ENCODE measurements at regions not wholly inside any gene's neighbourhood (a gene's known extent, or its start where the extent isn't known, plus 50 kb on each side); places are given as distances from the start of the nearest gene placed in this dataset.
"Not testable (repeated sequence)": the region's sequence is repeated elsewhere in the genome, so short reads cannot be mapped to it uniquely, and the experiment has no call there.

DNA sequence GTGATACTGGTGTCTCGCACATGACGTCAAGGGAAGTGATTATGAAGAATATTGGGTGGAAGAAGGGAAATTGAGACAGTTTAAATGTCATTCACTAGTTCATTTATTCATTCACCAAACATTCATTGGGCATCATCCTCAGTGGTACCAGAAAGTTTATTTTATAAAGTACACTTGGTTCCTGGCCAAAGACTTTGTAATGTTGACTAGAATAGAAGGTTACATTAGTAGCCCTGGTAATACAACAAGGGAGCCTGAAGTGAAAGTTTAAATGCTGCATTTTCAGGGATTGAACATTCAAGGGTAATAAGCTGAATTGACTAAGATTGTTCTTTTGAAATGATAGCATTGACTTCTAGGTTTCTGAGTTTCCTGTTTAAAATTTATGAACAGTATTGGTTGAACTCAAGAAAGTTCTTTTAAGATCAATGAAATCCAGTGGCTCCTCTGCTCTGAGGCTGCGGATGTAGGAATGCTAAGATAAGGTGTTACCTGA is 236.8 kb upstream of the BTG1 start:
- WGBS = 93% methylated on average over 1 of the region's 3 CpGs
- no peaks in the 10 kb centered on the region for H3K36me3 ChIP-seq (ENCODE audit: insufficient read depth, low read length)
- H3K27ac ChIP-seq (ENCODE audit: low read depth, low read length) = no peak overlapping the region
- H3K9me3 ChIP-seq (ENCODE audit: insufficient read depth, low read depth, low read length) = no peaks in the 10 kb centered on the region
- no peak overlapping the region for H3K9ac ChIP-seq (ENCODE audit: low read depth, low read length)
- no peak overlapping the region for H3K4me3 ChIP-seq (ENCODE audit: low read length)
- H3K27me3 ChIP-seq (ENCODE audit: insufficient read depth, low read length) = no peaks in the 10 kb centered on the region
- no peaks in the 10 kb centered on the region for H3K4me1 ChIP-seq (ENCODE audit: insufficient read depth, low read length)

DNA sequence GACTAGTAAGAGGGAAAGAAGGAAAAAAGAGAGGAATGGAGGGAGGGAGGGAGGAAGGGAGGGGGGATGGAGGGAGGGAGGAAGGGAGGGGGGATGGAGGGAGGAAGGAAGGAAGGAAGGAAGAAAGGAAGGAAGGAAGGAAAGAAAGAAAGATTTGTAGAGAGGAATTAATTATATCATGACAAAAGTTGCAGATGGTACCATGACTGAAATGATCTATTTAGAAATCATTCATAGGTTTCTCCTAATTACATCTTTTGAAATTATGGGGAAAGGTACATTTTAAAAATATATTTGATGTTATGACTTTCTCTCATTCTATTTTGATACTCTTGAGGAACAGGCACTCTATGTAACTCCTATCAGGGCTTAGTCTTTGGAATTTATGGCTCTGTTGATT is 236.2 kb upstream of the BTG1 start:
- H3K4me3 ChIP-seq (ENCODE audit: low read length) = no peak overlapping the region
- no peaks in the 10 kb centered on the region for H3K9me3 ChIP-seq (ENCODE audit: insufficient read depth, low read depth, low read length)
- H3K36me3 ChIP-seq (ENCODE audit: insufficient read depth, low read length) = no peaks in the 10 kb centered on the region
- no peak overlapping the region for H3K9ac ChIP-seq (ENCODE audit: low read depth, low read length)
- no peak overlapping the region for H3K27ac ChIP-seq (ENCODE audit: low read depth, low read length)
- no peaks in the 10 kb centered on the region for H3K4me1 ChIP-seq (ENCODE audit: insufficient read depth, low read length)
- H3K27me3 ChIP-seq (ENCODE audit: insufficient read depth, low read length) = no peaks in the 10 kb centered on the region

DNA sequence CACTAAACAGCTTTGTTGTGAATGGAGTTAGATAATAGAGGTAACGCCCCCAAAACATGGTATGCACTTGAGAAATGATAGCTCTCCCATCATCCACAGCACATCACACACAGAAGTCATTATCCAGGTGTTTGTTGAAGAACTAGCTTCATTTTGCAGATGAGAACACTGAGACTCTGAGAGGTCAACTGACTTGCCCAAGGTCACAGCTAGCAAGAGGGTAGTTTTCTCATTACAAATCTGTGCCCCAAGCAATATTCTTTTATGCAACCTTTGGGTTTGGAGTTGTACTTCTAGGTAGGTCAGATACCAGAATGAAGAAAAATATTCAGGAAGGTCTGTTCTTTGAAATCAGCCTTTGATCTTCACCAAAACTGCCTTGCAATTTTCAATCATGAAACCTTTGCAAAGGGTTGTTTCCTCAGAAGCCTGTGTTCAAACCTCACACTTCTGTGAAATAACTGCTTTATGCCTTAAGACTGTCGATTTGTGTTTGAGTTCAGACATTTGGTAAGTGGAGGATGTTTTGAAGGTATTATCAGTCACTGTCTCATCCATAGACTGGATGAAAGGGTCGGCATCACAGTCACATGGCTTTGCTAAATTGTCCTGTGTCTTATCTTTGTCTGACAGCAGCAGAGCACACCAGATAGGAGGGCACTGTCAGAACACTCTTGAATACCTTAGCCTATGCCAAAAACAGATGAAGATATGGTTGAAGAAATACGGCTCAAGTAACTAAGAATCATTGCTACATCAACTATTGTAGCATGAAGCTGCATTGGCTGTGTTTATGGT is 233.2 kb upstream of the BTG1 start:
- 96% methylated on average over 3 of the region's 4 CpGs for WGBS
- H3K27me3 ChIP-seq (ENCODE audit: insufficient read depth, low read length) = no peaks in the 10 kb centered on the region
- H3K9ac ChIP-seq (ENCODE audit: low read depth, low read length) = no peak overlapping the region

DNA sequence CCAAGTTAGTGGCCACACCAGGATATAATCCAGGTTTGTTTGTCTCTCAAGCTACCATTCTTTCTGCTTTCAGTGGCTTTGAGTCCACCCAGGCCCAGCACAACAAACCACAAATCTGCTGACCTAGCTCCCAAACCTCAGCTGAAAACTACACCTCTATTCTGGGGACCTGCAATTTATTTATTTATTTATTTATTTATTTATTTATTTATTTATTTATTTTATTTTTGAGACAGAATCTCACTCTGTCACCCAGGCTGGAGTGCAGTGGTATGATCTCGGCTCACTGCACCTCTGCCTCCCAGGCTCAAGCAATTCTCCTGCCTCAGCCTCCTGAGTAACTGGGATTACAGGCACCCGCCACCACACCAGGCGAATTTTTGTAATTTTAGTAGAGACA is 229.9 kb upstream of the BTG1 start:
- 95% methylated on average over 3 of the region's 3 CpGs for WGBS
- H3K4me1 ChIP-seq (ENCODE audit: insufficient read depth, low read length); H3K4me3 ChIP-seq (ENCODE audit: low read length); H3K27me3 ChIP-seq (ENCODE audit: insufficient read depth, low read length); H3K36me3 ChIP-seq (ENCODE audit: insufficient read depth, low read length); H3K9ac ChIP-seq (ENCODE audit: low read depth, low read length); H3K27ac ChIP-seq (ENCODE audit: low read depth, low read length); H3K9me3 ChIP-seq (ENCODE audit: insufficient read depth, low read depth, low read length): not testable (repeated sequence)

More for the DNA sequence above, 233.2 kb upstream of the BTG1 start:
- Histone ChIP-seq H3K36me3 (ENCODE audit: insufficient read depth, low read length) (no peaks in the 10 kb centered on the region), H3K4me1 (ENCODE audit: insufficient read depth, low read length) (no peaks in the 10 kb centered on the region), H3K4me3 (ENCODE audit: low read length) (no peak overlapping the region), H3K9me3 (ENCODE audit: insufficient read depth, low read depth, low read length) (0 out of 2 replicates have a peak, but pooled peaks cover 2% of the 10 kb centered on the region), H3K27ac (ENCODE audit: low read depth, low read length) (no peak overlapping the region)

DNA sequence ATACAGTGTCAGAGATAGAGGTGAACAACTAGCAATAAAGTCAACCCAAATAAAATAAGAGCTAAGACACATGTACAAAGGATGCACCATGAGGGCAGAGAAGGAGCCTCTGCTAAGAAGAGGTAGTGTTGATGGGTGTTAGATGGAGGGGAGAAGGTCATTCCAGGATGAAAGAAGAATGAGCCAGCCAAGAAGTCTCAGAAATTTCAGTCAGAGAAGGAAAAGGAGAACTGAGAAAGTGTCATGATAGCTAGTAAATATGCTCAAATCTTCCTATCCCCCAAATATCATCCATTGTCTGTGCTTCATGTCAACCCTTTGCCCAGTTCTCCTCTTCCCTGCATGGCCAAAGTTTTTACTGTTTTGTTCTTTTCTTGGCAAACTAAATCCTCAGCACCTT is 225.2 kb upstream of the BTG1 start:
- no peaks in the 10 kb centered on the region for H3K27me3 ChIP-seq (ENCODE audit: insufficient read depth, low read length)
- no peak overlapping the region for H3K4me3 ChIP-seq (ENCODE audit: low read length)
- H3K9ac ChIP-seq (ENCODE audit: low read depth, low read length) = no peak overlapping the region
- no peaks in the 10 kb centered on the region for H3K4me1 ChIP-seq (ENCODE audit: insufficient read depth, low read length)
- no peak overlapping the region for H3K27ac ChIP-seq (ENCODE audit: low read depth, low read length)
- no peaks in the 10 kb centered on the region for H3K36me3 ChIP-seq (ENCODE audit: insufficient read depth, low read length)
- 0 out of 2 replicates have a peak, but pooled peaks cover 3% of the 10 kb centered on the region for H3K9me3 ChIP-seq (ENCODE audit: insufficient read depth, low read depth, low read length)

DNA sequence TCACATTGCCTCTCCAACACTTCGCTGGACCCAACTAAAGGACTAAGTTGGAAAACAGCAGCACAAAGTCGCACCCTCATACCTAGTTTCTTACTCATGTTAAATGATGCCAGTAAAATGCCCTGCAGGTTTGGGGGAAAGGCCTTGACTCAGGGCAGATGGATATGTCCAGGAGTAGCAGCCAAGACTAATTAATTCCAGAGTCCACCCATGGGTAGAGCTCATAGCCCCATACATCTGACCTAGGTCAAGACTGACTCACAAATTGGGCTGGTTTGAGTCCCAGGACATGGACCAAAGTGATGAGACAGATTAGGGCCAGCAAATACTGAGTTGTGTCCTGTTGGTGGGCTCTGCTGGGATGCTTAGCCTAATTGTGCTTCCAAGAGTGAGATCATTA is 224.0 kb upstream of the BTG1 start:
- Histone ChIP-seq H3K27me3 (ENCODE audit: insufficient read depth, low read length) (no peaks in the 10 kb centered on the region), H3K4me1 (ENCODE audit: insufficient read depth, low read length) (peaks cover 7% of the 10 kb centered on the region; the same call in 1 of the 2 replicates), H3K9me3 (ENCODE audit: insufficient read depth, low read depth, low read length) (0 out of 2 replicates have a peak, but pooled peaks cover 3% of the 10 kb centered on the region), H3K27ac (ENCODE audit: low read depth, low read length) (no peak overlapping the region), H3K4me3 (ENCODE audit: low read length) (no peak overlapping the region), H3K36me3 (ENCODE audit: insufficient read depth, low read length) (no peaks in the 10 kb centered on the region), H3K9ac (ENCODE audit: low read depth, low read length) (no peak overlapping the region)
- 100% methylated on average over 2 of the region's 2 CpGs for WGBS

DNA sequence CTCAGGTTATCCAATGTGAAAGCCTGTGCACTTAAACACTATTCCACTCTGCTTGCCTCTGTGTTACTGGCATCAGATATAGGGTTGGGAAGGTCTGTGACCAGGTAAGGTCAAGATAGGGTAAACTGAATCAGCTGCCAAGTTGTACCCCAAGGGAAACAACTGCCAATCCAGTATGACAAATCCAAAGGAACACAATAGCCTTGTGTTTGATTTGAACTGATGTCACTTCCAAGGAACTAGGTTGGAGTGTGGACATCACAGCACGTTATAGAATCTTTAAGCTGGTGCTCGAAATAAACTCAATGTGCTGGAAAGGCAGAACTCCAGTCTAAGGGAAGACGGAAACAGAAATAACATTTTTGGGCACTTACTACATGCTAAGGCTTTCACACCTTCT is 223.4 kb upstream of the BTG1 start:
- WGBS = 90% methylated on average over 3 of the region's 3 CpGs

DNA sequence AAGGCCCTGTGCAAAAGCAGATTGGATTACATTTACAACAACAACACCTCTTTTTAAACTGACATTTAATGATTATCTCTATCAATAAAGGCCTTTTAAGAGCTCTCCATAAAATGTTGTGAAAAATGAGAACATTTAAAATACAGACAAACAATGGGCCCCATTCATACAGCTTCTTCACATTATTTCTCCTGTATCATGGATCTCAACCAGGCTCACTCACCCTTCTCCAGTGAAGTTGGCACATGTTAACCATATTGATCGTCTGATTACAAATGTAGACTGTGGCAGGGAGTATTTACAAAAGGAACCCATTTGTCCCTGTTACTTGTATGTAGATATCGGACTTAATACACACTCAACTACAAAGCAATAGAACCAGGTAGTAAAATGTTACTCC is 220.2 kb upstream of the BTG1 start:
- Histone ChIP-seq H3K36me3 (ENCODE audit: insufficient read depth, low read length) (no peaks in the 10 kb centered on the region), H3K4me1 (ENCODE audit: insufficient read depth, low read length) (peaks cover 16% of the 10 kb centered on the region), H3K27me3 (ENCODE audit: insufficient read depth, low read length) (no peaks in the 10 kb centered on the region), H3K9me3 (ENCODE audit: insufficient read depth, low read depth, low read length) (no peaks in the 10 kb centered on the region), H3K9ac (ENCODE audit: low read depth, low read length) (no peak overlapping the region), H3K27ac (ENCODE audit: low read depth, low read length) (no peak overlapping the region), H3K4me3 (ENCODE audit: low read length) (no peak overlapping the region)
- 100% methylated on average over 1 of the region's 2 CpGs for WGBS

More for the DNA sequence above, 223.4 kb upstream of the BTG1 start:
- Histone ChIP-seq H3K27ac (ENCODE audit: low read depth, low read length) (no peak overlapping the region), H3K36me3 (ENCODE audit: insufficient read depth, low read length) (no peaks in the 10 kb centered on the region), H3K9me3 (ENCODE audit: insufficient read depth, low read depth, low read length) (0 out of 2 replicates have a peak, but pooled peaks cover 2% of the 10 kb centered on the region), H3K9ac (ENCODE audit: low read depth, low read length) (no peak overlapping the region), H3K4me3 (ENCODE audit: low read length) (no peak overlapping the region), H3K4me1 (ENCODE audit: insufficient read depth, low read length) (peaks cover 9% of the 10 kb centered on the region; the same call in 1 of the 2 replicates), H3K27me3 (ENCODE audit: insufficient read depth, low read length) (no peaks in the 10 kb centered on the region)

DNA sequence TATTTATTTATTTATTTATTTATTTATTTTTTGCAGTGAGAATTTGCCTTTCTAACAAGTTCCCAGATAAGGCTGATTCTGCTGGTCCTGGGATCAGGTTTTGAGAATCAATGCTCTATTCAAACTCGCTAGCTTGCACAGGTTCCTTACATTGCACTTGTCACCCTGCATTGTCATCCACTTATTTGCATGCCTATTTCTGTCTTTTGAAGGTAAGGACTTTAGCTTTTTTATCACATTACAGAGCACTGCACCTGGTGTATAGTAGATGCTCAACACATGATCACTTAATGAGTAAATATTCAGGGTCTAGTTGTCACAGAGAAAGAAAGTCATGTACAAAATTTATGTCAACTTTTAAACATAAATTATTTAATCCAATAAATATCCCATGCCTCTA is 219.7 kb upstream of the BTG1 start:
- no peaks in the 10 kb centered on the region for H3K36me3 ChIP-seq (ENCODE audit: insufficient read depth, low read length)
- 90% methylated on average over 1 of the region's 1 CpG for WGBS
- H3K4me3 ChIP-seq (ENCODE audit: low read length) = no peak overlapping the region
- H3K9ac ChIP-seq (ENCODE audit: low read depth, low read length) = no peak overlapping the region
- no peak overlapping the region for H3K27ac ChIP-seq (ENCODE audit: low read depth, low read length)
- H3K27me3 ChIP-seq (ENCODE audit: insufficient read depth, low read length) = no peaks in the 10 kb centered on the region
- no peaks in the 10 kb centered on the region for H3K9me3 ChIP-seq (ENCODE audit: insufficient read depth, low read depth, low read length)
- peaks cover 16% of the 10 kb centered on the region for H3K4me1 ChIP-seq (ENCODE audit: insufficient read depth, low read length)

DNA sequence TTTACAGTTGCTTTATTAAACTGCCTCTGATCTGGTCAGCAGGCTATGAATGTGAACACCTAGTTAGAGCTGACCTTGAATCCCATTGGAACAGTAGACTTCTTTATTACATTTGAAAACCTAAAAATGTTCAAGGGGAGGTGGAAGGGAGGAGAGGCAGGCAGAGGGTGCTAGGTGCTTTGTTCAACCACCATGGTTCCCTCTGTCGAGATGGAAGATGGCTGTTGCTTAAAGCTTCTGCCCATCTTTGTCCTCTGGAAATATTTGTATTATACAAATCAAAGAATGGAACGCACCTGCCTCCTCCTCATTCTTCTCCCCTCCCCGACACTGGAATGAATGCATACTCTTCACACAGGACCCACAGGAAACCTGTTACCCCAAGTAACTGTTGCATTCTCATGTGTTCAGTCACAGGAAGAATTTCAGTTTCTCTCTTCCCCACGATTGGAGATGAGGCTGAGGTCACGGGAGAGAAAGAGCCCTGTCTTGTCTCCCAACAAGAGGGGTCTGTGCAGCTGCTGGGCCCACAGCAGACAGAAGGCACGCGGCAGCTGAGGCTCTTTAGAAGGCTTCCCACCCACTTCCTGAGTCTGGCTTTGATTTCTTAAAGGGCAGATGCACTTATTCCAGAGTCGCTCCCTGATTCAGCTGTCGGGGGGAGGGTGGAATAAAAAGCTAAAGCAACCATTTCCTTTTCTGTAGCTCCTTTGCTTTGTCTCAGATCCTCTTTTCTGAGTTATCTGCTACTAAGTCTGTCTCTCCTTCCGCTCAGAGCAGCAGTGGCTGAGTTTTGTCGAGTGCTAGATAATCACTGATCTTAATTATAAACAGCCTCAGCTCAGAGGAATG is 217.9 kb upstream of the BTG1 start:
- Histone ChIP-seq H3K9me3 (ENCODE audit: insufficient read depth, low read depth, low read length) (no peaks in the 10 kb centered on the region), H3K4me1 (ENCODE audit: insufficient read depth, low read length) (peaks cover 16% of the 10 kb centered on the region), H3K27me3 (ENCODE audit: insufficient read depth, low read length) (no peaks in the 10 kb centered on the region), H3K4me3 (ENCODE audit: low read length) (no peak overlapping the region), H3K27ac (ENCODE audit: low read depth, low read length) (no peak overlapping the region), H3K9ac (ENCODE audit: low read depth, low read length) (no peak overlapping the region), H3K36me3 (ENCODE audit: insufficient read depth, low read length) (no peaks in the 10 kb centered on the region)
- WGBS = 79% methylated on average over 11 of the region's 11 CpGs

DNA sequence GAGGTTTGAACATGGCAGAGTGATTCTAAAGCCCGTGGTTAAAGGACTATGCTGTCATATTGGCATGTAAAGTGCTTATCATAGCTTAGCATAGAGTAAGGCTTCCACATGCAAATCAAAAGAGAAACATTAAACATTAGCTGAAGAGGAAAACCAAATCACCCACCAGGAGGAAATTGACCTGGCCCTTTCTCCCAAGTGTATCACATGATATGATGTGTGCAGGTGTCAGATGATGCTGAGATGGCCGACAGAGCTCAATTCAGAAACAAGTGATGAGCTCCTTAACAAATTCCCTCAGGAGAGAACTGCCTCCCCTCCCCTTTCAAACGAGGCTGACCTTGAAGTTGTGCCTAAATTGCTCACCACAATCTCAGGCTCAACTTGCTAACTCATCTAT is 217.1 kb upstream of the BTG1 start:
- Histone ChIP-seq H3K4me3 (ENCODE audit: low read length) (no peak overlapping the region), H3K9me3 (ENCODE audit: insufficient read depth, low read depth, low read length) (no peaks in the 10 kb centered on the region), H3K4me1 (ENCODE audit: insufficient read depth, low read length) (peaks cover 16% of the 10 kb centered on the region), H3K9ac (ENCODE audit: low read depth, low read length) (no peak overlapping the region), H3K27me3 (ENCODE audit: insufficient read depth, low read length) (no peaks in the 10 kb centered on the region), H3K36me3 (ENCODE audit: insufficient read depth, low read length) (no peaks in the 10 kb centered on the region), H3K27ac (ENCODE audit: low read depth, low read length) (no peak overlapping the region)
- WGBS = 72% methylated on average over 3 of the region's 3 CpGs

All from HUES64 (cell line).